Endothelial cell (in vitro differentiated cells): ENCODE measurements at regions not wholly inside any gene's neighbourhood (a gene's known extent, or its start where the extent isn't known, plus 50 kb on each side); places are given as distances from the start of the nearest gene placed in this dataset.

ENCODE experiments used
- DNase-seq: peaks from one replicate; pipeline ENCODE4 v3.0.0; 2021; ENCODE audit warnings: low spot score
- H3K27ac Mint-ChIP-seq: one replicate; pipeline ENCODE4 v1.8.0; 2021; ENCODE audit warnings: mixed read lengths, inconsistent platforms; ENCODE audit not compliant: unreplicated experiment
- H3K27me3 Mint-ChIP-seq: one replicate; pipeline ENCODE4 v1.8.0; 2021; ENCODE audit warnings: mild to moderate bottlenecking, moderate library complexity, mixed read lengths, inconsistent platforms; ENCODE audit not compliant: unreplicated experiment
- H3K36me3 Mint-ChIP-seq: one replicate; pipeline ENCODE4 v1.8.0; 2021; ENCODE audit warnings: mild to moderate bottlenecking, low read depth, mixed read lengths, inconsistent platforms; ENCODE audit not compliant: unreplicated experiment
- H3K4me1 Mint-ChIP-seq: one replicate; pipeline ENCODE4 v1.8.0; 2021; ENCODE audit warnings: mild to moderate bottlenecking, mixed read lengths, inconsistent platforms; ENCODE audit not compliant: unreplicated experiment
- H3K4me3 Mint-ChIP-seq: one replicate; pipeline ENCODE4 v1.8.0; 2021; ENCODE audit warnings: mild to moderate bottlenecking, mixed read lengths, inconsistent platforms; ENCODE audit not compliant: unreplicated experiment
- H3K9me3 Mint-ChIP-seq: one replicate; pipeline ENCODE4 v1.8.0; 2021; ENCODE audit warnings: mixed read lengths, inconsistent platforms; ENCODE audit not compliant: unreplicated experiment
- TF ChIP-seq, protein P1 (sequence below): fragments of 200-600 bp; sonication (generic); IDR thresholded peaks from one replicate; pipeline ENCODE4 v1.5.0; 2021; ENCODE audit warnings: antibody characterized with exemption; ENCODE audit not compliant: unreplicated experiment

DNA sequence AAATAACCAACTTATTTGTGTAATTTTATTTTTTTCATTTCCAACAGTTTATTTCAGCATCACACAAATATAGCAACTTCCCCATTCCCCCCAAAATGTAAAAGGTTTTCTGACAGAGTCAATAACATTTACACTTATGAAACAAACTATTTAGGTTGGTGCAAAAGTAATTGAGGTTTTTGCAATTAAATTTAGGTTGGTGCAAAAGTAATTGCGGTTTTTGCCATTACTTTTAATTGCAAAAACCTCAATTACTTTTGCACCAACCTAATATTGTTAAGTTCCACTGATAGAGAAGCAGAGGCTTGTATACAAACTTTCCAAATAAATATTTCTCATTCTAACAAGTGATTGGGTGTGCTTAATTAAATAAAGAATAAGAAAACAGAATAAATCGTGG is 270.9 kb upstream of the DUSP10 start:
- Mint-ChIP-seq H3K27me3 (no peaks in the 10 kb centered on the region), H3K4me3 (no peak overlapping the region), H3K4me1 (no peaks in the 10 kb centered on the region), H3K36me3 (no peaks in the 10 kb centered on the region), H3K27ac (no peak overlapping the region), H3K9me3 (no peaks in the 10 kb centered on the region)
- TF ChIP-seq, protein P1, sequence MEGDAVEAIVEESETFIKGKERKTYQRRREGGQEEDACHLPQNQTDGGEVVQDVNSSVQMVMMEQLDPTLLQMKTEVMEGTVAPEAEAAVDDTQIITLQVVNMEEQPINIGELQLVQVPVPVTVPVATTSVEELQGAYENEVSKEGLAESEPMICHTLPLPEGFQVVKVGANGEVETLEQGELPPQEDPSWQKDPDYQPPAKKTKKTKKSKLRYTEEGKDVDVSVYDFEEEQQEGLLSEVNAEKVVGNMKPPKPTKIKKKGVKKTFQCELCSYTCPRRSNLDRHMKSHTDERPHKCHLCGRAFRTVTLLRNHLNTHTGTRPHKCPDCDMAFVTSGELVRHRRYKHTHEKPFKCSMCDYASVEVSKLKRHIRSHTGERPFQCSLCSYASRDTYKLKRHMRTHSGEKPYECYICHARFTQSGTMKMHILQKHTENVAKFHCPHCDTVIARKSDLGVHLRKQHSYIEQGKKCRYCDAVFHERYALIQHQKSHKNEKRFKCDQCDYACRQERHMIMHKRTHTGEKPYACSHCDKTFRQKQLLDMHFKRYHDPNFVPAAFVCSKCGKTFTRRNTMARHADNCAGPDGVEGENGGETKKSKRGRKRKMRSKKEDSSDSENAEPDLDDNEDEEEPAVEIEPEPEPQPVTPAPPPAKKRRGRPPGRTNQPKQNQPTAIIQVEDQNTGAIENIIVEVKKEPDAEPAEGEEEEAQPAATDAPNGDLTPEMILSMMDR, result no peak
- no peak for DNase-seq

DNA sequence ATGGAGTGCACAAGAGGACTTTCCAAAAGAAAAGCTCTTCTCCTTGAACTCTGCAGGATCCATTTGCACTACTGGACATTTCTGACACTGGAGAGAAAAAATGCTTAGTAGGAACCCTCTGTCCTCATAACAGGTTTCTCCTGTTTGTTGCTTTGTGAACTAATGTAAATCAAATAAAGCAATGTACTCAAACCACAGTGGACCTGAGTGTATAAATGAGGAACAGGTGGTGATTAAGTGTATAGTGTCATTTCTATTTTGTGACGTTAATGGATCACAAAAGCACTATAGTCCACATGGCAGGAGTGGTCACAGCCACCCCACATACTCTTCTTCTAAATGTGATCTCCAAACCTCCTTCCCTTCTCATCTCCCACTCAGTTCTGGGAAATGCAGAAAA is 268.4 kb upstream of the DUSP10 start:
- DNase-seq, result no peak
- Mint-ChIP-seq H3K36me3 (no peaks in the 10 kb centered on the region), H3K4me1 (no peaks in the 10 kb centered on the region), H3K27ac (no peak overlapping the region), H3K9me3 (no peaks in the 10 kb centered on the region), H3K4me3 (no peak overlapping the region), H3K27me3 (no peaks in the 10 kb centered on the region)
- TF ChIP-seq, protein P1, result no peak

DNA sequence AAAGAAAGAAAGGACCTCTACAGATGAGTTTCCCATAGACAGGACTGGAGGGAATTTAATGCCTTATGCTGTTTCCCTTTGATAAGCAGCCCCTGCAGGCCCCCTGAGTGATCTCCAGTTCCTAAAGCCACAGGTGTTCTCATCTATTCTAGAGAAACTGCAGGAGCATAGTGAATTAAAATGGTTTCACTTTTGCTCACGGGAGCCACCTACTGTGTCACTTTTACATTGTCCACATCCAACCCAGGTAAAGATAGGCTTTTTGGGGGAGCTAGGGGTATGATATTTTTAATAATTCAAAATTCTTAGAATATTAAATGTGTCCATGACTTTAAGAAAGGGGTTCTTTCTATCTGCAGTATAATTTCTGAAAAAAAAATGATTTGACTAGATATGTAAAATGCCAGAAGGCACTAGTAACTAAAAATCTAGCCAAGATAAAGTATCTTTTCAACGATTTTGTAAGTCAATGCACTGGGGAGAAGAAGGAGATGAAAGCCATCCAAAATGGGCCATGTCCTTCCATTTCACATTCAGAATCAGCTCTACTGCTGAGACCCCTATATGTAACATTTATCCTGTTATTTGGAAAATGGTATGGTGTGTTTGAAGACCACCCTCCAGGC is 267.3 kb upstream of the DUSP10 start:
- H3K9me3 Mint-ChIP-seq, result no peaks in the 10 kb centered on the region
- DNase-seq, result no peak
- no peaks in the 10 kb centered on the region for H3K27me3 Mint-ChIP-seq
- TF ChIP-seq, protein P1, result no peak
- H3K4me1 Mint-ChIP-seq, result no peaks in the 10 kb centered on the region
- H3K4me3 Mint-ChIP-seq, result no peak overlapping the region
- no peak overlapping the region for H3K27ac Mint-ChIP-seq
- no peaks in the 10 kb centered on the region for H3K36me3 Mint-ChIP-seq

DNA sequence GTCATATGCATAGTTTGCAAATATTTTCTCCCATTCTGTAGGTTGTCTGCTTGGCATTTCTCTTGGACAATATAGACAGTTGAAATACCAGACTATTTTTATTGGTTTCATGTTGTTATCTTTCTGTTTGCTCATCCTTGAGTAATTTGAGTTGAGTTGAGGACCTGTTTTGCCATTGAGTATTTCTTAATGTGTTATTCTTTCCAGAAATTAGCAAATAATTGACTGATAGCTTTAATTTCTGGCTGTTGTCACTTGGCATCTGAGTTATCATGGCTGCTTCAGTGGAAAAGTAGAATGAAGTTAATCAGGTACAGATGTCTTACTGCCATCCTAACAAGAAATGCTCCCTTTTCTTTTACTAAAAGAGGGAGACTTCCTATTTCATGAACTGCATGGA is 264.8 kb upstream of the DUSP10 start:
- H3K4me1 Mint-ChIP-seq, result no peaks in the 10 kb centered on the region
- H3K27ac Mint-ChIP-seq, result no peak overlapping the region
- H3K4me3 Mint-ChIP-seq, result no peak overlapping the region
- no peaks in the 10 kb centered on the region for H3K27me3 Mint-ChIP-seq
- H3K9me3 Mint-ChIP-seq, result no peaks in the 10 kb centered on the region
- TF ChIP-seq, protein P1, result no peak
- H3K36me3 Mint-ChIP-seq, result no peaks in the 10 kb centered on the region
- DNase-seq, result no peak

DNA sequence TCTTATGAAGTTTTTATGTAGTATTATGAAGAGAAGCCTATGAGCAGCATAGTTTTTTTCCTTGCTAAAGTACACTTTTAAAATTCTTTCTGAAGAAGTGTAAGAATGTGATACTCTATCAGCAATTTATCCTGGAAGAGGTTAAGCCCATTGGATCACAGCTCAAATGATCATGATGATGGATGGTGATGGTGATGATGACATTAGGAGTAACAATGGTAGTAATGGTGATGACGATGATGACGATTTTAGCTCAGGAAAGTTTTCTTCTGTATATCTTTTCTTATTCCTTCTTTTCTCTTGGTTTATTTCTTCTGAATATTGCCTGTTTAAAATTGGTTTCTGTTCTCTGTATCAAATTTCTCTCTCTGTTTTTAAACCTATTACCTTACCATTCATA is 262.9 kb upstream of the DUSP10 start:
- Mint-ChIP-seq H3K9me3 (no peaks in the 10 kb centered on the region), H3K27me3 (no peaks in the 10 kb centered on the region), H3K27ac (no peak overlapping the region), H3K4me1 (no peaks in the 10 kb centered on the region), H3K36me3 (no peaks in the 10 kb centered on the region), H3K4me3 (no peak overlapping the region)
- TF ChIP-seq, protein P1, result no peak
- DNase-seq, result no peak
